OCI-LY3 (cell line): ENCODE measurements at regions not wholly inside any gene's neighbourhood (a gene's known extent, or its start where the extent isn't known, plus 50 kb on each side); places are given as distances from the start of the nearest gene placed in this dataset.

Experiments
- H2AFZ ChIP-seq: fragments of 200-600, 300-600 bp; shearing (Covaris generic); 2 replicates; pipeline ENCODE4 v1.6.0; 2014; ENCODE audit warnings: antibody characterized with exemption, low read depth, low read length
- H3K27ac ChIP-seq: fragments of 200-600, 300-600 bp; sonication (generic); 2 replicates; pipeline ENCODE4 v1.5.1; 2014; ENCODE audit warnings: mild to moderate bottlenecking, low read length, moderate library complexity, mixed read lengths
- H3K27me3 ChIP-seq: fragments of 200-600, 300-600 bp; sonication (generic); 2 replicates; pipeline ENCODE4 v1.6.1; 2014; ENCODE audit warnings: low read depth, low read length, mixed read lengths
- H3K36me3 ChIP-seq: fragments of 200-600, 300-600 bp; sonication (generic); replicated peaks from 2 replicates; pipeline ENCODE3; 2014; ENCODE audit warnings: low read depth, low read length, mixed read lengths
- H3K4me1 ChIP-seq: fragments of 300-600, 200-600 bp; sonication (generic); 2 replicates; pipeline ENCODE4 v1.6.1; 2014; ENCODE audit warnings: low read length, mixed read lengths
- H3K4me2 ChIP-seq: fragments of 200-600, 300-600 bp; sonication (generic); 2 replicates; pipeline ENCODE4 v1.6.1; 2014; ENCODE audit warnings: low read length, mixed read lengths
- H3K4me3 ChIP-seq: fragments of 300-600, 200-600 bp; sonication (generic); 2 replicates; pipeline ENCODE4 v1.5.1; 2014; ENCODE audit warnings: antibody characterized with exemption, mild to moderate bottlenecking, low read length, moderate library complexity
- H3K79me2 ChIP-seq: fragments of 300-600, 200-600 bp; shearing (Covaris generic); 2 replicates; pipeline ENCODE4 v1.6.1; 2014; ENCODE audit warnings: mild to moderate bottlenecking, low read length, mixed read lengths
- H3K9ac ChIP-seq: fragments of 300-600, 200-600 bp; shearing (Covaris generic); 2 replicates; pipeline ENCODE4 v1.6.0; 2014; ENCODE audit warnings: mild to moderate bottlenecking, low read length, moderate library complexity
- H3K9me3 ChIP-seq: fragments of 200-600, 300-600 bp; shearing (Covaris generic); 2 replicates; pipeline ENCODE4 v1.6.1; 2014; ENCODE audit warnings: low read length, mixed read lengths; ENCODE audit not compliant: insufficient read depth
- H4K20me1 ChIP-seq: fragments of 200-600, 300-600 bp; sonication (generic); 2 replicates; pipeline ENCODE4 v1.6.1; 2016; ENCODE audit warnings: low read length, mixed read lengths; ENCODE audit not compliant: insufficient read depth
- EZH2phosphoT487 ChIP-seq: fragments of 200-600 bp; shearing (Covaris generic); IDR thresholded peaks from 2 replicates; pipeline ENCODE4 v1.6.1; 2018; ENCODE audit warnings: antibody characterized with exemption, mixed run types, low read depth
- TF ChIP-seq, protein P1 (sequence below): fragments of 200-600, 300-600 bp; sonication (generic); IDR thresholded peaks from 2 replicates; pipeline ENCODE4 v1.5.1; 2014; ENCODE audit warnings: antibody characterized with exemption, low read length, low read depth

DNA sequence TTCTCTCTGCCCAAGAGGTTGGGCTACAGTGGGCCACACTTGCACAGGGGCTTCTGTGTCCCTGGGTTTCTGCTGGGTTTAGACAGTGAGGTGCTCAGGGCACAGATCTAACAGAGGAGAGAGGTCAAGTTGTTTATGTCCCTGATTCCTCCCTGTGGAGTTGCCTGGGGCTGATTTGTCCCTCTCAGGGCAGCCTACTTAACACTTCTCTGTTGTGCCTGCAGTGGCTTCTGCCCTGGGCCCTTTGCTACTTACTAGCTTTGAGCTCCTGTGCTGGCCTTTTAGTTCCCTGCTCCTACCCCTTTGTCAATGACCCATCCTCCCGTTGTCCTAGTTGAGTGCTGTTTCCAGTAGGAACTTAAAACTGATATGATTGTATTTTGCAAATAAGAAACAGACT, 114.0 kb upstream of the RGMA start:
- Histone ChIP-seq H3K36me3 (no peaks in the 10 kb centered on the region), H2AFZ (no peak overlapping the region), H3K27ac (no peak overlapping the region), H3K27me3 (peaks cover 18% of the 10 kb centered on the region), H4K20me1 (no peaks in the 10 kb centered on the region), H3K4me3 (no peak overlapping the region), H3K9ac (no peak overlapping the region), H3K9me3 (no peaks in the 10 kb centered on the region), H3K79me2 (no peaks in the 10 kb centered on the region), H3K4me1 (no peaks in the 10 kb centered on the region), H3K4me2 (no peak overlapping the region)
- TF ChIP-seq EZH2phosphoT487, result no peak
- TF ChIP-seq, protein P1, sequence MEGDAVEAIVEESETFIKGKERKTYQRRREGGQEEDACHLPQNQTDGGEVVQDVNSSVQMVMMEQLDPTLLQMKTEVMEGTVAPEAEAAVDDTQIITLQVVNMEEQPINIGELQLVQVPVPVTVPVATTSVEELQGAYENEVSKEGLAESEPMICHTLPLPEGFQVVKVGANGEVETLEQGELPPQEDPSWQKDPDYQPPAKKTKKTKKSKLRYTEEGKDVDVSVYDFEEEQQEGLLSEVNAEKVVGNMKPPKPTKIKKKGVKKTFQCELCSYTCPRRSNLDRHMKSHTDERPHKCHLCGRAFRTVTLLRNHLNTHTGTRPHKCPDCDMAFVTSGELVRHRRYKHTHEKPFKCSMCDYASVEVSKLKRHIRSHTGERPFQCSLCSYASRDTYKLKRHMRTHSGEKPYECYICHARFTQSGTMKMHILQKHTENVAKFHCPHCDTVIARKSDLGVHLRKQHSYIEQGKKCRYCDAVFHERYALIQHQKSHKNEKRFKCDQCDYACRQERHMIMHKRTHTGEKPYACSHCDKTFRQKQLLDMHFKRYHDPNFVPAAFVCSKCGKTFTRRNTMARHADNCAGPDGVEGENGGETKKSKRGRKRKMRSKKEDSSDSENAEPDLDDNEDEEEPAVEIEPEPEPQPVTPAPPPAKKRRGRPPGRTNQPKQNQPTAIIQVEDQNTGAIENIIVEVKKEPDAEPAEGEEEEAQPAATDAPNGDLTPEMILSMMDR, result no peak

DNA sequence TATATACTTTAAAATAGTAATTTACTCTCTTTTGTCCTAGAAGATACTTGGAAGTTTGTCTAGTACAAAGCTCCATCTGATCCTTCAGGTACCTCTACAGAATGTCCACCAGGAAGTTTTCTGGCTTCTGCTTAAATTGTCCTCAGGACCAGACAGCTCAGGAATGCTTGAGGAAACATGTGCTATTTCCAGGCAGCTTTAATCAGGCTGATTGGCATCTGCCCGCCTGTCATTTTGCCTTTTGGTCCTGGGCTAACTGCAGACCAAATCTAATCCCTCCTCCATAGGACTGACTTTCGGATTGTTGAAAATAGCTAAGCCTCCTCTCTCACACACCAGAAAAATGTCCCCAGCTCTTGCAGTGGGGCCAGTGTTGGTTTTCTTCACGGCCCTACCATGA, 113.4 kb upstream of the RGMA start:
- H3K4me3 ChIP-seq, result no peak overlapping the region
- H3K9ac ChIP-seq, result no peak overlapping the region
- no peaks in the 10 kb centered on the region for H3K79me2 ChIP-seq
- H3K4me1 ChIP-seq, result no peaks in the 10 kb centered on the region
- TF ChIP-seq EZH2phosphoT487, result no peak
- TF ChIP-seq, protein P1, result no peak
- H2AFZ ChIP-seq, result no peak overlapping the region
- H4K20me1 ChIP-seq, result no peaks in the 10 kb centered on the region
- H3K9me3 ChIP-seq, result no peaks in the 10 kb centered on the region
- no peak overlapping the region for H3K4me2 ChIP-seq
- H3K27me3 ChIP-seq, result peaks cover 18% of the 10 kb centered on the region
- H3K27ac ChIP-seq, result no peak overlapping the region
- no peaks in the 10 kb centered on the region for H3K36me3 ChIP-seq

DNA sequence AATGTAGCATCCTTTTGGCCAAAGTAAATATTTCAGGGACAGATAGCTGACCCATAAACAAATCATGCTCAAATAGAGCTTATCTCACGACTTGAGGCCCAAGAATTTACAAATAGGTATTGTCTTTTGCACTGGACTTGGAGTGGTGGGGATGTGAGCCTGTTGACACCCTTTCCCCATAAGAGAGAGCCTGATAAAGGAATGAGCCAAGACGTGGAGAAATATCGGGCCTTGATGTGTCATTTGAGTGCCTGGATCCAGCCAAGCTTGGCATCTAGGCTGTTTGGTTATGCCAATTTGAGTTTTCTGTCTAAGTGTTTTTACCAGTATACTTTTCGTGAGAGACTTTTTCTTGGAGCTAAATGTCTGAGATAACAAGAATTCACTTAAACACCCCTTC, 112.9 kb upstream of the RGMA start:
- no peak overlapping the region for H3K27ac ChIP-seq
- H3K4me1 ChIP-seq, result no peaks in the 10 kb centered on the region
- no peak overlapping the region for H3K9ac ChIP-seq
- H2AFZ ChIP-seq, result no peak overlapping the region
- no peak overlapping the region for H3K4me2 ChIP-seq
- no peaks in the 10 kb centered on the region for H3K9me3 ChIP-seq
- no peaks in the 10 kb centered on the region for H3K36me3 ChIP-seq
- no peaks in the 10 kb centered on the region for H3K79me2 ChIP-seq
- peaks cover 18% of the 10 kb centered on the region for H3K27me3 ChIP-seq
- no peaks in the 10 kb centered on the region for H4K20me1 ChIP-seq
- H3K4me3 ChIP-seq, result no peak overlapping the region
- TF ChIP-seq, protein P1, result no peak
- no peak for TF ChIP-seq EZH2phosphoT487

DNA sequence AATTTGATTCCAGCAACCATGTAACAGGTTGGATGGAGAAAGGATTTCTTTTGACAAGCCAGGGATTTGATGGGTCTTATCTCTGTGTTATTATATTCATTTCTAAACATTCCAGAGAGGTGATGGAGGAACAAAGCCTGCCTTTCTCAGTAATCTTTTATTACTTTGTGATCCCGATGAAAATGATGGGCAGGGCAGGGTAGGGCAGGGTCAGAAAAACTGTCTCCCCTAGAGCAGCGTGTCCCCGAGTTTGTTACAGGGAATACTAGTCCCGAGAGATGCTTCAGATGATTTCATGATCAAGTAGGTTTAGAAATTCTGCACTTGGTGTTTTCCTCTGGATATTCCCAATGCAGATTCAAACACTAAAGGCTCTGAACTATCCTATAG, 111.8 kb upstream of the RGMA start:
- no peaks in the 10 kb centered on the region for H3K36me3 ChIP-seq

More for the DNA sequence above, 111.8 kb upstream of the RGMA start:
- no peak overlapping the region for H3K9ac ChIP-seq
- H3K4me2 ChIP-seq, result no peak overlapping the region
- no peaks in the 10 kb centered on the region for H3K9me3 ChIP-seq
- H3K4me3 ChIP-seq, result no peak overlapping the region
- TF ChIP-seq, protein P1, result no peak
- TF ChIP-seq EZH2phosphoT487, result no peak
- H3K79me2 ChIP-seq, result no peaks in the 10 kb centered on the region
- no peak overlapping the region for H3K27ac ChIP-seq
- no peak overlapping the region for H2AFZ ChIP-seq
- peaks cover 15% of the 10 kb centered on the region for H3K27me3 ChIP-seq
- no peaks in the 10 kb centered on the region for H3K4me1 ChIP-seq
- no peaks in the 10 kb centered on the region for H4K20me1 ChIP-seq
